K562 (cell line): ENCODE measurements at regions not wholly inside any gene's neighbourhood (a gene's known extent, or its start where the extent isn't known, plus 50 kb on each side); places are given as distances from the start of the nearest gene placed in this dataset.
"Not testable (repeated sequence)": the region's sequence is repeated elsewhere in the genome, so short reads cannot be mapped to it uniquely, and the experiment has no call there.

Experiments
- ATAC-seq: fragments of 200-7000 bp; cut with Tn5 transposase; 3 replicates; pipeline ENCODE4 v1.9.1; 2020; ENCODE audit warnings: moderate library complexity
- BruUV-seq: library from RNA; stranded (reverse); fragments of 400-500 nt; replicated peaks from 2 replicates; lab custom pipeline; 2021; lab: Mats Ljungman, UMichigan
- CTCF ChIA-PET: fragments of 300-600 bp; formaldehyde crosslinking; extraction: SDS; loops from one replicate; lab custom pipeline; 2021; ENCODE audit warnings: low intra/inter-chr PET ratio; lab: Yijun Ruan, JAX
- POLR2A ChIA-PET: fragments of 300-600, 350-650 bp; sonication (Branson Sonifier 250); formaldehyde crosslinking; extraction: SDS; loops from one replicate; lab custom pipeline; 2021; ENCODE audit warnings: antibody characterized with exemption, inconsistent platforms; lab: Yijun Ruan, JAX
- DNase-seq, 4 experiments: peaks; one replicate each; pipeline versions ENCODE4 v3.0.0 to v3.0.0-alpha.2; 2011 to 2018; ENCODE audit warnings: low spot score in 3 of 4, mixed read lengths in 3 of 4; ENCODE audit errors: extremely low read depth in 1 of 4
- FAIRE-seq: peaks from 2 replicates; lab custom pipeline; 2011; peaks lifted over from hg19 to GRCh38; lab: Jason Lieb, UNC
- H2AFZ ChIP-seq: 2 replicates; pipeline ENCODE4 v1.6.0; 2011; ENCODE audit warnings: low read depth, low read length, control low read depth, inconsistent platforms
- H3K27ac ChIP-seq: fragments of 200-600 bp; 3 replicates; pipeline ENCODE4 v1.8.0; 2011; ENCODE audit warnings: low read depth, mild to moderate bottlenecking, control low read depth, inconsistent platforms, low read length, moderate library complexity, mixed read lengths; ENCODE audit errors: extremely low read depth
- H3K27me3 ChIP-seq, 2 experiments: fragments of 300-600 bp in 1 of 2; 2 replicates in 1 of 2; 3 replicates in 1 of 2; pipeline versions ENCODE4 v1.6.0 to v1.8.0; 2011; ENCODE audit warnings: inconsistent platforms in 2 of 2, low read length in 2 of 2, mild to moderate bottlenecking in 1 of 2, mixed read lengths in 1 of 2, moderate library complexity in 1 of 2; ENCODE audit not compliant: control insufficient read depth in 2 of 2, insufficient read depth in 2 of 2
- H3K36me3 ChIP-seq: fragments of 300-600 bp; 3 replicates; pipeline ENCODE4 v1.8.0; 2011; ENCODE audit warnings: mild to moderate bottlenecking, low read length, inconsistent platforms; ENCODE audit not compliant: control insufficient read depth, insufficient read depth
- H3K4me1 ChIP-seq, 2 experiments: fragments of 200-600 bp in 1 of 2; replicated peaks in 1 of 2; 2 replicates in 1 of 2; 3 replicates in 1 of 2; pipeline versions ENCODE4 v1.5.1 to v1.8.0; 2011; ENCODE audit warnings: inconsistent platforms in 2 of 2, low read length in 2 of 2, mild to moderate bottlenecking in 1 of 2, mixed read lengths in 1 of 2, moderate library complexity in 1 of 2; ENCODE audit not compliant: control insufficient read depth in 2 of 2, insufficient read depth in 2 of 2
- H3K4me2 ChIP-seq: 2 replicates; pipeline ENCODE4 v1.6.1; 2011; ENCODE audit warnings: low read length, control low read depth, inconsistent platforms, mixed read lengths; ENCODE audit not compliant: insufficient read depth
- H3K4me3 ChIP-seq: fragments of 200-600 bp; sonication (generic), shearing (Covaris generic); 2 replicates; pipeline ENCODE4 v1.5.1; 2016; ENCODE audit warnings: control low read depth, inconsistent platforms
- H3K79me2 ChIP-seq: fragments of 200-600 bp; 3 replicates; pipeline ENCODE4 v1.8.0; 2011; ENCODE audit warnings: low read length, inconsistent platforms; ENCODE audit not compliant: control insufficient read depth, insufficient read depth
- H3K9ac ChIP-seq, 2 experiments: 2 replicates each; pipeline versions ENCODE4 v1.6.0 to v1.6.1; 2011; ENCODE audit warnings: low read depth in 2 of 2, low read length in 2 of 2, control low read depth in 1 of 2, inconsistent platforms in 1 of 2, mild to moderate bottlenecking in 1 of 2, mixed read lengths in 1 of 2; ENCODE audit not compliant: insufficient read depth in 1 of 2
- H3K9me1 ChIP-seq: one replicate; pipeline ENCODE4 v1.6.0; 2011; ENCODE audit warnings: inconsistent platforms, mild to moderate bottlenecking, low read length, moderate library complexity; ENCODE audit not compliant: control insufficient read depth, insufficient read depth
- H3K9me3 ChIP-seq: replicated peaks from 2 replicates; pipeline ENCODE4 v1.5.1; 2011; ENCODE audit warnings: low read depth, low read length, inconsistent platforms; ENCODE audit not compliant: control insufficient read depth, insufficient read depth
- H4K20me1 ChIP-seq: replicated peaks from 2 replicates; pipeline ENCODE4 v1.6.1; 2011; ENCODE audit warnings: low read length, inconsistent platforms, mixed read lengths; ENCODE audit not compliant: control insufficient read depth, insufficient read depth
- whole genome bisulfite sequencing: fragments of 100-300 bp; shearing (Covaris generic); methylation state at CpG from one replicate; pipeline ENCODE4 v1.1.6; 2016; ENCODE audit warnings: low coverage, mixed read lengths; ENCODE audit not compliant: insufficient coverage; ENCODE audit errors: missing lambda C conversion rate; 5-methylcytosine and 5-hydroxymethylcytosine counted together
- in situ Hi-C: fragments of 300-500 bp; cut with MboI; formaldehyde crosslinking; loops from 4 replicates; pipeline ENCODE4 v1.15.0; 2018; ENCODE audit warnings: inconsistent platforms, mixed read lengths
- intact Hi-C: fragments of 100-400 bp; cut with micrococcal nuclease; formaldehyde crosslinking; loops from 2 replicates; pipeline ENCODE4 v1.14.2; 2022

- H3K9me3 ChIP-seq, H4K20me1 ChIP-seq, BruUV-seq, H3K36me3 ChIP-seq, H2AFZ ChIP-seq, FAIRE-seq, H3K4me1 ChIP-seq, H3K9me1 ChIP-seq, ATAC-seq, H3K9ac ChIP-seq, intact Hi-C loops, H3K79me2 ChIP-seq, POLR2A ChIA-PET, H3K27me3 ChIP-seq, H3K27ac ChIP-seq, DNase-seq, H3K4me2 ChIP-seq, in situ Hi-C loops, H3K4me3 ChIP-seq, CTCF ChIA-PET: not testable (repeated sequence)
Observed at GRCh38 chr16:90220315-90220714, 143.2 kb upstream of the PRDM7 start.

- in situ Hi-C loops, BruUV-seq, H3K4me3 ChIP-seq, H3K36me3 ChIP-seq, H3K27ac ChIP-seq, H3K9me3 ChIP-seq, ATAC-seq, H3K9me1 ChIP-seq, H3K79me2 ChIP-seq, H3K4me1 ChIP-seq, H3K4me2 ChIP-seq, H2AFZ ChIP-seq, H3K9ac ChIP-seq, H3K27me3 ChIP-seq, POLR2A ChIA-PET, DNase-seq, CTCF ChIA-PET, FAIRE-seq, H4K20me1 ChIP-seq, intact Hi-C loops: not testable (repeated sequence)
- no CpG with 5 or more reads among the region's 11 CpGs for WGBS
Observed at GRCh38 chr16:90175610-90176009, 98.5 kb upstream of the PRDM7 start.
